ENCODE measurements at regions not wholly inside any gene's neighbourhood (a gene's known extent, or its start where the extent isn't known, plus 50 kb on each side); places are given as distances from the start of the nearest gene placed in this dataset.
A peak's percentile ranks its signal among the peaks of the same experiment; 100 is the strongest.

- dilution Hi-C loops (cut with MboI; ENCODE audit: extremely low pct_ligation_motif_present, low sequenced_read_pairs), result no loop called here
- Histone ChIP-seq H3K79me2 (ENCODE audit: control insufficient read depth, insufficient read depth, low read length) (no peaks in the 10 kb centered on the region), H3K9me3 (replicated peaks; ENCODE audit: control insufficient read depth, insufficient read depth, low read length) (no peaks in the 10 kb centered on the region), H3K9ac (replicated peaks; ENCODE audit: extremely low read depth, insufficient read depth, low read length) (peak overlapping the region; percentile 12), H3K9me1 (replicated peaks; ENCODE audit: control insufficient read depth, extremely low read depth, insufficient read depth, low read length) (no peaks in the 10 kb centered on the region), H3K27ac (ENCODE audit: insufficient read depth, low read depth, low read length) (peak overlapping the region; percentile 45), H3K4me1 (ENCODE audit: control insufficient read depth, extremely low read depth, insufficient read depth, low read length) (peaks cover 26% of the 10 kb centered on the region), H3K4me2 (ENCODE audit: insufficient read depth, low read length) (peak overlapping the region; percentile 50), H2AFZ (ENCODE audit: low read depth, low read length) (peak overlapping the region; percentile 55), H3K36me3 (ENCODE audit: control insufficient read depth in 2 of 2, extremely low read depth in 1 of 2, insufficient read depth in 2 of 2, low read length in 2 of 2) (no peaks in the 10 kb centered on the region), H3K27me3 (ENCODE audit: control insufficient read depth in 2 of 2, insufficient read depth in 2 of 2, low read length in 2 of 2) (no peaks in the 10 kb centered on the region), H4K20me1 (replicated peaks; ENCODE audit: control insufficient read depth, extremely low read depth, insufficient read depth, low read length) (no peaks in the 10 kb centered on the region), H3K4me3 (replicated peaks in 1 of 3; ENCODE audit: insufficient read depth in 1 of 3, low read depth in 1 of 3, low read length in 3 of 3) (no peak overlapping the region)
- no TSS peak for BruUV-seq (replicated peaks)
- peak; percentile 20 for TF ChIP-seq JUN (IDR thresholded peaks at IDR 0.05; ENCODE audit: borderline replicate concordance, insufficient read depth, insufficient read length, low read depth)
- no peak for TF ChIP-seq GATA2 (IDR thresholded peaks at IDR 0.05; ENCODE audit: insufficient read depth, insufficient read length, low read depth, low read length)
- peak; percentile 95 for DNase-seq (ENCODE audit: low read depth, low spot score)
- intact Hi-C loops (cut with micrococcal nuclease), result loop anchor here (1.0 to 10.0 kb wide), 5 partner anchors 93 to 495 kb away; partner anchors contain the start of gene RND3
- POLR2A ChIA-PET, result interaction anchor here (1.8 kb wide), 1 partner anchor 153 kb away, joined by 4 read pairs; no protein-coding TSS in a partner anchor
- FAIRE-seq, result peak; percentile 81
- CTCF ChIA-PET, result interaction anchor here (1.3 kb wide), 1 partner anchor 344 kb away, joined by 3 read pairs; no protein-coding TSS in a partner anchor
Measured at GRCh38 chr2:149989447-149990063, 402.0 kb upstream of the MMADHC start.

- H3K9ac ChIP-seq (replicated peaks; ENCODE audit: extremely low read depth, insufficient read depth, low read length), result no peak overlapping the region
- no peak overlapping the region for H3K4me2 ChIP-seq (ENCODE audit: insufficient read depth, low read length)
- no peaks in the 10 kb centered on the region for H3K9me3 ChIP-seq (replicated peaks; ENCODE audit: control insufficient read depth, insufficient read depth, low read length)
- H2AFZ ChIP-seq (ENCODE audit: low read depth, low read length), result no peak overlapping the region
- H3K79me2 ChIP-seq (ENCODE audit: control insufficient read depth, insufficient read depth, low read length), result no peaks in the 10 kb centered on the region
- no TSS peak for BruUV-seq (replicated peaks)
- H3K9me1 ChIP-seq (replicated peaks; ENCODE audit: control insufficient read depth, extremely low read depth, insufficient read depth, low read length), result no peaks in the 10 kb centered on the region
- no peak overlapping the region for H3K4me3 ChIP-seq (replicated peaks in 1 of 3; ENCODE audit: insufficient read depth in 1 of 3, low read depth in 1 of 3, low read length in 3 of 3)
- no peaks in the 10 kb centered on the region for H3K27me3 ChIP-seq (ENCODE audit: control insufficient read depth in 2 of 2, insufficient read depth in 2 of 2, low read length in 2 of 2)
- H3K36me3 ChIP-seq (ENCODE audit: control insufficient read depth in 2 of 2, extremely low read depth in 1 of 2, insufficient read depth in 2 of 2, low read length in 2 of 2), result no peaks in the 10 kb centered on the region
- intact Hi-C loops (cut with micrococcal nuclease), result loop anchor here (2.0 to 10.0 kb wide), 3 partner anchors 144 to 496 kb away; partner anchors contain the start of gene RND3
- peak; percentile 24 for DNase-seq (ENCODE audit: low read depth, low spot score)
- dilution Hi-C loops (cut with MboI; ENCODE audit: extremely low pct_ligation_motif_present, low sequenced_read_pairs), result no loop called here
- no peaks in the 10 kb centered on the region for H4K20me1 ChIP-seq (replicated peaks; ENCODE audit: control insufficient read depth, extremely low read depth, insufficient read depth, low read length)
- no peak overlapping the region for H3K27ac ChIP-seq (ENCODE audit: insufficient read depth, low read depth, low read length)
- peaks cover 26% of the 10 kb centered on the region for H3K4me1 ChIP-seq (ENCODE audit: control insufficient read depth, extremely low read depth, insufficient read depth, low read length)
- POLR2A ChIA-PET, result interaction anchor here (1.8 kb wide), 1 partner anchor 155 kb away, joined by 4 read pairs; no protein-coding TSS in a partner anchor
- CTCF ChIA-PET, result no interaction called here
- TF ChIP-seq EZH2 (IDR thresholded peaks at IDR 0.05; ENCODE audit: borderline replicate concordance, low read depth, low read length, severe bottlenecking) (no peak), GATA2 (IDR thresholded peaks at IDR 0.05; ENCODE audit: insufficient read depth, insufficient read length, low read depth, low read length) (no peak), MYC (IDR thresholded peaks at IDR 0.05; ENCODE audit: low read depth, low read length) (no peak), CTCF (IDR thresholded peaks at IDR 0.05; ENCODE audit: extremely low read depth in 1 of 2, insufficient read depth in 1 of 2, low read depth in 1 of 2, low read length in 2 of 2) (no peak), MAX (IDR thresholded peaks at IDR 0.05; ENCODE audit: insufficient read depth, insufficient read length) (no peak), JUN (IDR thresholded peaks at IDR 0.05; ENCODE audit: borderline replicate concordance, insufficient read depth, insufficient read length, low read depth) (no peak), POLR2AphosphoS5 (IDR thresholded peaks at IDR 0.05; ENCODE audit: insufficient read depth, low read depth, low read length) (no peak), POLR2A (IDR thresholded peaks at IDR 0.05; ENCODE audit: low read depth, low read length) (no peak), FOS (IDR thresholded peaks at IDR 0.05; ENCODE audit: borderline replicate concordance, insufficient read depth, low read length) (no peak)
- no peak for FAIRE-seq
Measured at GRCh38 chr2:149988361-149988760, 400.8 kb upstream of the MMADHC start.
